HG02981 (cell line): ENCODE measurements at regions not wholly inside any gene's neighbourhood (a gene's known extent, or its start where the extent isn't known, plus 50 kb on each side); places are given as distances from the start of the nearest gene placed in this dataset.

Experiments
- ATAC-seq: cut with Tn5 transposase; IDR thresholded peaks from one replicate; pipeline ENCODE4 v1.9.1; 2021; ENCODE audit warnings: mild to moderate bottlenecking, moderate library complexity; ENCODE audit not compliant: unreplicated experiment

DNA sequence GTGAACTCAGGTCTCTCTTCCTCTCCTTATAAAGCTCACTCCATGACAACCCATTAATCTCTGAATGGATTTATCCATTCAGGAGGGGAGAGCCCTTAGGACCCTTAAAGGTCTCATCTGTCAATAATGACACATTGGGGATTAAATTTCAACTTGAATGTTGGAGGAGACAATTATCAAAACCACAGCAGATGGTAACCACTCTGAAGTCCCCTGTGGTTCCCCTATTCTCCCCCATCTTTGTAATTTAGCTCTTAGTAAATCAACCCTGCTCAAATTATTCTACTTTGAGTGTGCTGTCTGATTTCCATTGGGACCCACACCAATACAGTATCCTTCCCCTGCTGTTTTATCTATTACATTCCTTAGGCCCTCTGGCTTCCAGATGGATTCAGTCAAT lies 72.0 kb upstream of the RAI14 start:
- no peak for ATAC-seq

DNA sequence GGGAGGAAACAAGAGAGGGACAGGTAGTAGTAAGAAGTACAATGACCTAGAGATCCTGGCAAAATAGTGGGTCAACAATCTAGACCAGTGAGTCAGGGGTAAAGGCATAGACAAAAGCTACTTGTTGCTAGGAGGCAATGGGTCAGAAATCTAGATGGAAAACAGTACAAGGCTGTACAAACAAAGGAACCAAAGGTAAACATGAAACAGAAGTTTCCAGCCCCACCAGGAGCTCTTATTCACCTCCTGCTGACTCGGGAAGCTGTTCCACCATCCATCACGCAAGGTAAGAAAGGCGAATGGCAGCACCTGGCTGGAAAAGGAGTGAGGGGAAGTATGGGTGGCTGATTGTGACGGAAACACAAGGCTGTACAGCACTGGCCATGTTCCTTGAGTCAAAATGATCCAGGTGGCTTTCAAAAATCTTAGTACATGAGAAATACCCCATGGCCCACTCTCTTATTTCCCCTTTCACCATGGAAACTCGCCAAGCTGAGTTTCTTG lies 70.5 kb upstream of the RAI14 start:
- ATAC-seq, result no peak

DNA sequence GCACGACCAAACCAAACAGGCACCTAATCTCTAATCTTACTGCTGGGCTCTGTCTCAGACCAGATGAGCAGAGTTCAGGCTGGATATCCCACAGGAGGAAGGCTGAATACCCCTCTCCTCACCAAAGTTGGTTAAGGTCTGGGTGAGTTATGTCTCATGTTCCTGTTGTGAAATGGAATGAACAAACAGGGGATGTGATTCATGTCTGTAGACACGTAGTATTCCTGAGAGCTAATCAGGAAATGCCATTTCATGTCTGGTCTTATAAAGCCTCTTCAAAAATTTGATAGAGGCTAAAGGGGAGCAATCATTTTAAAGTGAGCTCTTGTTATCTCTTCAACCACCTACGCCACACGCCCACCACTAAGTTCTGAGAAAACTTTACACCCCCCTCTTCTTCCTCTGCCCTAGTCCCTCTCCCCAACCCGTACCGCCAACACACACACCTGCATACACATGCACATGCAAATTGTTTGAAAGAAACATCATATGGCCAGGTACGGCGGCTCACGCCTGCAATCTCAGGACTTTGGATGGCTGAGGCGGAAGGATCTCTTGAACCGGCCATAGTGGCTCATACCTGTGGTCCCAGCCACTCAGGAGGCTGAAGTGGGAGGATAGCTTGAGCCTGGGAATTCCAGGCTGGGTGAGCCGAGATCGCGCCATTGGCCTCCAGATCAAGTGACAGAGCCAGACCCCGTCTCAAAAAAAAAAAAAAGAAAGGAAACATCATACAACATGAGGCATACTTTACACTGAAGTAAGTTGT lies 69.8 kb upstream of the RAI14 start:
- no peak for ATAC-seq

DNA sequence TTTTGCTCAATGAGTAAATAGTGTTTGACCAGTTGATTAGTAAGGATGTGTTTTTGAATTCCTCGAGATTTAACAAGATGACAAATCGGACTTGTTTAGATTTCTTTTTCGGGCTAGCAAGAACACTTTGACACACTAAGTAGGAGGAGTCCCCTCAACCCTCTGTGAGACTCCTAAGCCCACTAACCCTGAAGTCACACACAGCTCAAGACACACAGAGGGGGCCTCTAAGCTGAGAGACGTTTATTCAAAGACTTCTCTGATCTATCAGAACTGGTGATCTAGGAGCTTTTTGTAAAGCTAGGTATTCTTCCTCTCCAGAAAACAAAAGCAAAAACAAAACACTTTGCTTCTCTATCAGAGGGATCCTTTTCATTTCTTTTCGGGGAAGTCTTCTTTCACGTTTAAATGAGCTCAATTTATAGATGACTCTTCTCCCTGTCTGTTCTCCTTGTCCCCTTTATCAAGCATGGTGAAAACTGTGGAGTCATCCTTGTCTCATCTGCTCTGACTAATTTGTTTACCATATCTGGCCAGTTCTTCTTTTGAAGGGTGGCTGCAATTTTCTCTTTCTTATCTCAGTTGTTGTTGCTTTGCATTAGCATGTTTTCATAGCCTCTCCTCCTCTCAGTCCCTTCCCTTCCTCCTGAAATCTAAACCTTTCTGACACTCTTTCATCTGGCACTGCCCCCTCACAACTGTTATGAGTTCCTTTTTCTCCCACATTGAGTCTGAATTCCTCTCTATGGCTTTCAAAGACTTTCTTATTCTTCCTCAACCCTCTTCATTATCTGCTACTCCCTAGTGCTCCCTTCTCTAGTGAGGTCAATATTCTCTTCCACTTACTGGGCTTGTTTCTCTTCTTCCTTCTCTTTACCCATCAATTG lies 68.5 kb upstream of the RAI14 start:
- ATAC-seq, result no peak

DNA sequence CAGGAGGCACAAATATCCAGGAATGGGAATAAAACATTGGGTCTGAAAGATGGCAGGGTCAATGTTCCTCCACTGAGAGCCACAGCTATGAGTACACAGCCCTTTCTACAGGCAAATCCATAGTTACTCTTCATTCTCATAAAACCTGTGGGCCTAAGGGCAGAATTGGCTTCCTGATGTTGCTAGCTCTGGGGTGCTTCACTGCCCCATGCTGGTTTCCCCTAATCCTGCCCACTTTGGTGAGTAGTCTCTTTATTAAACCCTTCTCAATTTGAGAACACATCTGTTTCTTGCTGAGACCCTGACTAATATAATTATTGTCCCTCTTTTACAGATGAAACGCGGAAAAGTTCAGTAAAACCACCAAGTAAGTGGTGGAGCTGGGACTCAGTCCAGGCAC lies 66.3 kb upstream of the RAI14 start:
- ATAC-seq, result no peak

DNA sequence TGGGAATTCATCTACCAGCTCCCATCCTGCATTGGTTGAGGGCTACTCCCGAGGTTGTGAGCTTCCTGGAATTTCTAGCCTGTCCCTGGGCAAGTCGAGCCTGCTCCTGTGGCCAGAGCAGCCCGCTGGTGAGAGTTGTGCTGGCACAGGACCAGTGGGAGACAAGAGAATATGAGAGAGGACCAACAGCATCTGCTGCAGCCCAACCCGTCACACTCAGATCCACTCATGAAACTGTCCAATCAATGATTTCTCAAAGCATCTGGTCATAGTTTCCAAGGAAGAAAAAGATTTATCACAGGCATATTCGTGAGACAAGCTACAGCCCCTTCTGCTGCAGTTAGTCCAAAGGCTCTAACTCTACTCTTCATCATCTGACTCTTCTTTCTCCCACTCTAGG lies 64.4 kb upstream of the RAI14 start:
- no peak for ATAC-seq

DNA sequence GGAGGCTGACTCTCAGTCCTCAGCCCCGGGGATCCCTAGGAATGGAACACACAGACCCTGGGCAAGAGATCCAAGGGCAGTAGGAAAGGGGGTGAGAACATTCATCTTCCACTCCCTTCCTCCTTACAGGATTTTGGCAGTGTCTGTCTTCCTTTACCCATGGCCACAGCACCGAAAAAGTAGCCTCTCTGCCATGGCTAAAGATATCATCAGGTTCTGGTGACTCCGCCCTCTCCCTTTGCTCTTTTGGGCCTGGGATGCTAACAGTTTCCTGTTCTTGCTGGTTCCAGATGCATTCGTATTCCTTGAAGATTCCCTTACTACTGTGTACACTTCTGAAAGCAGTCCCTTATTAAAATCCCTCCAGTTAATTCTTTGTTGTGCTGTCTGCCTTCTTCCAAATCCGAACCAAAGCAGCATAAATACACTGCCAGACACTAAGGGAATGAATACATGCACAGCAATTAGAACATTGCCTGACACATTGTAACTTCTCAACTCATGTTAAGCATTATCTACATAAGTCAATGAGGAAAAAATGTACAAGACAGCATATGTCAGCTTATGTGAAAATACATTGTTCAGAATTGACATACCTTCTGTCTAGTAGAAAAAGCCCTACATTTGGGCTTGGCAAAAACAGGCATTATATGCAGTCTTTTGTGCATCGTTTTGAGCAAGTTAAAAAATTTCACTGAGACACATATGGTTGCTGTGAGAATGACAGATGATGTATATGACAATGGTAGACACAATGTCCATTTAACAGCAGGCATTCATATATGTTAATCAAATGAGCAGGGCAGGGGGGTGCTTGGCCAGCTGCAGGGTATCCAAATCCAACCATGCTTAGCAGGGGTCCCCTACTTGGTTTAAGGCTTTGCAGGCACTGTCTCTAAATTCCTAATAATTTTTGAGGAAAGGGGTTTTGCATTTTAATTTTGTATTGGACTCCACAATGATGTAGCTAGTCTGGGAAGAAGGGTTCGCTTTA lies 58.8 kb upstream of the RAI14 start:
- no peak for ATAC-seq

DNA sequence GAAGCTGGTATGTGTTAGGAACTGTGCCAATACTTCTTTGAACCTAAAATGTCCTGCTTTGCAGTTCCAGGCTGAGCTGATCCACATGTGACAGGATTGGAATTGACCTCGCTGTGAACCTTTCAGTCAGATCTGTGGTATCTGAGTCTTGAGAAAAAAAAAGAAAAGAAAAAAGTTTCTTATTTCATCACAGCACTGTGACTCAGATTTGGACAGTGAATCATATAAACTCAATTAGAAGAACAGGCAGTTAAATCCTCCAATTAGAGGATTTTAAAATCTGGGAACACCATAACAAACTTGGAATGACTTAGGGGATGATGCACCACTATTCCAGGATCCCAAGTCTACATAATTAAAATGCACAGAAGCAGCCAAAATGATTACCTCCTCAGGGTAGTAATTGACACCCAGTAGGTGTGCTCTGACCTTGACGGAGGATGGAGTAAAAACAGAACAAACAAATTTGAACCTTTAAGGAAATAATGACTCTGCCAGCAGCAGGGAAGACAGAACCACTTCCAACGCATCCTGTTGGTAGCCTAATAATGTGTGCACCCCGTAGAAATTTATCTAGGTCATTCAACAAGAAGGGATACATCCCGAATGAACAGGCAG lies 57.8 kb upstream of the RAI14 start:
- no peak for ATAC-seq

DNA sequence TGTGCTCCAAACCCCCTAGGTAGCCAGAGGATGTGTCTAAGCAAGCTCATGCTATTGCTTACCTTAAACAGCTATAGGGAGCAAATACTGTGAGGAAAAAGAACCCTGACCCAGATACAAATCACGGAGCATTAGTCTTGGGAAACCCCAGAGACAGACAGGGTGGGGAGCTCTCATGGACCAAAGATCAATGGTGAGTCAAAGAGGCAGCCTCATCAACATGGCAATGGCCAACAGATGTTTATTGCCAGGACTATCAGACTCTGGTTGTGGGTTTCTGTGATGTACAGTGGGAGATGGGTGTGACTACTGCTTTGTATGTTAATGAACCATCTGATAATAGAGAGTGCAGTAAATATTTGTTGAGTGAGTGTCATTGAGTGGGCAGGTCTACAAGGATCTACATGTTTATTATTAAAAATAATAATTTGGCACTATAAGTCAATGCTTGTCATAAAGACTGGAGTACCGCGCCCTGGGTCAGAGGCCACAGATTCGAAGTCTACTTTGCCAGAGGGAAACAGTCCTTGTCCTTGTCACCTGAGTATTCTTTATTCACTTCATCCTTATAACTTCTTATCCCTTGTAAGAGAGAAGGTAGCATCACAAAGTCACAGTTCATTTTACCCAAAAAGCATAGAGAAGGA lies 56.5 kb upstream of the RAI14 start:
- no peak for ATAC-seq

DNA sequence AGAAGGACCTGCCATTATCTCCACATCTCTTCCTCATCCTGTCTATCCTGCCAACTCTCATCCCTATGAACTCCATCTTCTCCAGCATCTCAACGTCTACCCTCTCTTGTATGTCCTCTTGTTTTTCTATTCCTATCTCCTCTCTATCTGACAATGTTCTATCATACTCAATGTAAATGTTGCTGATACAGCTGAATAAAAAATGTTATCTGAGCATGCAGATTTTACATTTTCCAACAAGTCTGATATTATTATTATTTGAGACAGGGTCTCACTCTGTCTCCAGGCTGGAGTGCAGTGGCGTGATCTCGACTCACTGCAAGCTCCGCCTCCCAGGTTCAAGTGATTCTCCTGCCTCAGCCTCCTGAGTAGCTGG lies 56.0 kb upstream of the RAI14 start:
- ATAC-seq, result no peak

DNA sequence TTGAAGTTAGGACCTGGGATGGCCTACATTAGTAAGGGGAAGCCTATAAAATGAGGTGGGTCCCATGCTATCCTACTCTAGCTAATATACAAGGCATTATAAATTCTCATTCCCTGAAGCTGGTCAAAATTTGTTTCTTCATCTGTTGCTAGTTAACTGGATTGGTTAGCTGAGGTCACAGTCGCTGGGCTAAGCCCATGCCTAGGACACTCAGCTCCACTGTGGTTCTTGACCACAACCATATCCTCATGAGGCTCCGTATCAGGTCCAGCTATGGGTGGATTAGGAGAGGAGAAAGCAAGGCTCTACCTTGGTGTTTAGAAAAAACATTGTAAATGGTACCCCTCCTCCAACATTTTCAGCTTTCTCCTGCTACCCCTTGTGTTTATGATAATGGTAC lies 52.8 kb upstream of the RAI14 start:
- ATAC-seq, result no peak

DNA sequence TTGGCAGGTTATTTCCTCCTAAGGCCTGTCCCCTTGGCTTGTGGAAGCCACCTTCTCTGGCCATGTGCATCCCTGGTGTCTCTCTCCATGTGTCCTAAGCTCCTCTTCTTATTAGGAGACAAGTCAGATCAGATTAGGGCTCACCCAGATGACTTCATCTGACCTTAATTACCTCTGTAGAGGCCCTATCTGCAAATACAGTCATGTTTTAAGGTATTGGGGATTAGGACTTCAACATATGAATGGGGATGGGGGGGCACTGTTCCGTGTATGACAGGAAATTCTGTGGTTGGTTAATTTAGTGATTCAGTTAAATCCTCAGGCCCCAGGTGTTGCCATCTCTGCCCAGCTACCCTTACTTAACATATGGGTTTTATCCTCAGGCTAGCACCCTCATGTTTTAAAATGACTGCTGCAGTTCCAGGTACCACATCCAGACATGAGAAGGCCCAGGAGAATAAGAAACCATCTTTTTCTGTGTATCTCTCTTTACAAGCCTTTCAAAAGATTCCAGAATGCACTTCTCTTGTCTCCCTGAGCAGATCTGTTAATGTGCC lies 51.9 kb upstream of the RAI14 start:
- no peak for ATAC-seq

DNA sequence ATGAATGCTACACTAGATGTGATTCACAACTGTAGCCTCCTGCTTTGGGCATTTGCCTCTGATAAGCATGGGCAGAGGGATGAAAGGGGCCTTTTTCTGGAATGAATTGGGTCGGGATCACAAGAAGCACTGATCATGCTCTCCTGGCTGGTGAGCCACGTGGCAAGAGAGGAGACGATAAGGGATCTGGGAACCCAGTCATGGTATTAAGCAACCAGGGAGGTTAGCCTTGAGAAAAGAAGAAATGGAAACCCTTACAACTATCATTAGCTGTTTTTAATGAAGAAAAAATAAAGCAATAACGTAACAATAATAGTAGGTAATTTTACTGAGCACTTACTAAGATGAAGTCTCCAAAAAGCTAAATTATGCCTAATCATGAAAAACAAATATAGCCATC lies 50.0 kb upstream of the RAI14 start:
- no peak for ATAC-seq
